ENCODE measurements at regions not wholly inside any gene's neighbourhood (a gene's known extent, or its start where the extent isn't known, plus 50 kb on each side); places are given as distances from the start of the nearest gene placed in this dataset.

- DNase-seq (ENCODE audit: low read depth in 2 of 2): no peak
- no peak for TF ChIP-seq CTCF (IDR thresholded peaks at IDR 0.05; ENCODE audit: low read depth, low read length)
- H3K4me3 ChIP-seq (replicated peaks in 1 of 2; ENCODE audit: low read depth in 2 of 2, low read length in 2 of 2): no peak overlapping the region
These were observed 367.4 kb upstream of the MYT1L start for GRCh38 chr2:2698182-2699120.

GRCh38 chr2:2696733-2697455 lies 365.8 kb upstream of the MYT1L start:
- H3K4me3 ChIP-seq (replicated peaks in 1 of 2; ENCODE audit: low read depth in 2 of 2, low read length in 2 of 2): no peak overlapping the region
- TF ChIP-seq CTCF (IDR thresholded peaks at IDR 0.05; ENCODE audit: low read depth, low read length): no peak
- no peak for DNase-seq (ENCODE audit: low read depth in 2 of 2)

GRCh38 chr2:2696325-2696724 lies 365.2 kb upstream of the MYT1L start:
- DNase-seq (ENCODE audit: low read depth in 2 of 2): no peak
- no peak for TF ChIP-seq CTCF (IDR thresholded peaks at IDR 0.05; ENCODE audit: low read depth, low read length)
- no peak overlapping the region for H3K4me3 ChIP-seq (replicated peaks in 1 of 2; ENCODE audit: low read depth in 2 of 2, low read length in 2 of 2)

GRCh38 chr2:2694746-2695145 lies 363.7 kb upstream of the MYT1L start:
- no peak for TF ChIP-seq CTCF (IDR thresholded peaks at IDR 0.05; ENCODE audit: low read depth, low read length)
- no peak overlapping the region for H3K4me3 ChIP-seq (replicated peaks in 1 of 2; ENCODE audit: low read depth in 2 of 2, low read length in 2 of 2)
- no peak for DNase-seq (ENCODE audit: low read depth in 2 of 2)

- no peak for TF ChIP-seq CTCF (IDR thresholded peaks at IDR 0.05; ENCODE audit: low read depth, low read length)
These were observed 361.7 kb upstream of the MYT1L start for GRCh38 chr2:2692599-2693389.

GRCh38 chr2:2691419-2691818 lies 360.3 kb upstream of the MYT1L start:
- no peak for DNase-seq (ENCODE audit: low read depth in 2 of 2)
- H3K4me3 ChIP-seq (replicated peaks in 1 of 2; ENCODE audit: low read depth in 2 of 2, low read length in 2 of 2): no peak overlapping the region
- TF ChIP-seq CTCF (IDR thresholded peaks at IDR 0.05; ENCODE audit: low read depth, low read length): no peak

More at GRCh38 chr2:2692599-2693389, 361.7 kb upstream of the MYT1L start:
- no peak overlapping the region for H3K4me3 ChIP-seq (replicated peaks in 1 of 2; ENCODE audit: low read depth in 2 of 2, low read length in 2 of 2)
- no peak for DNase-seq (ENCODE audit: low read depth in 2 of 2)
